SIG-M5 (cell line): ENCODE measurements at regions not wholly inside any gene's neighbourhood (a gene's known extent, or its start where the extent isn't known, plus 50 kb on each side); places are given as distances from the start of the nearest gene placed in this dataset.

ENCODE experiments used
- DNase-seq: peaks from one replicate; lab custom pipeline; 2025; lab: John Stamatoyannopoulos, UW

DNA sequence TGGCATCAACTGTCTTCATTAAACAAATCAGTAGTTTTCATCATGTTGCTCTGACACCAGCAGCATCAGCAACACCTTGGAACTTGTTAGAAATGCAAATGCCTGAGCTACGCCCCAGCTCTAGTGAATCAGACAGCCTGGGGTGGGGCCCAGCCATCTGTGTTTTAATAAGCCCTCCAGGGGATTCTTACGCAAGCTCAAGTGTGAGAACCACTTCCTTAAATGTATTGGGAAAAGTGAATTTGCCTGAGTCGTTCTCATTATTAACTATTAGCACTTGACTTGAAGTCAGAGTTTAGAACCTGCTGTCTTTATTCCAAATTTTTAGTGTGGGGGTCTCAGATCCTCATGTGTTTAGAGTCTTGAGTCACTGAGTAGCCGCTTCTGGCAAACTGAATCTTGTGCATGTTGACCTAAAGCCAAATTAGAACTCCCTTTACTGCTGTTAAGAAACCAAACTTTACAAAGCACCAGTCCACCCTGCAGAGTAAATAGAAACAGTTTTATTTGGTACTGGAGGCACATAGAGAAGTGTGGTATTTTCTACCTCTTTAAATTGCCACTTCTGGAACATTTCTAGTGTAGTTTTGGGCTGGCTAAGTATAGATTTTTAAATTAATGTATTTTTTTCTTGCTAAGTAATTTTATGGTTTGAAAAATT, 137.4 kb upstream of the COX10 start:
- DNase-seq = peak; percentile 67

- DNase-seq = no peak
Observed at GRCh38 chr17:13933441-13934276, 135.6 kb upstream of the COX10 start.

GRCh38 chr17:13939222-13939621, 130.1 kb upstream of the COX10 start:
- no peak for DNase-seq

DNA sequence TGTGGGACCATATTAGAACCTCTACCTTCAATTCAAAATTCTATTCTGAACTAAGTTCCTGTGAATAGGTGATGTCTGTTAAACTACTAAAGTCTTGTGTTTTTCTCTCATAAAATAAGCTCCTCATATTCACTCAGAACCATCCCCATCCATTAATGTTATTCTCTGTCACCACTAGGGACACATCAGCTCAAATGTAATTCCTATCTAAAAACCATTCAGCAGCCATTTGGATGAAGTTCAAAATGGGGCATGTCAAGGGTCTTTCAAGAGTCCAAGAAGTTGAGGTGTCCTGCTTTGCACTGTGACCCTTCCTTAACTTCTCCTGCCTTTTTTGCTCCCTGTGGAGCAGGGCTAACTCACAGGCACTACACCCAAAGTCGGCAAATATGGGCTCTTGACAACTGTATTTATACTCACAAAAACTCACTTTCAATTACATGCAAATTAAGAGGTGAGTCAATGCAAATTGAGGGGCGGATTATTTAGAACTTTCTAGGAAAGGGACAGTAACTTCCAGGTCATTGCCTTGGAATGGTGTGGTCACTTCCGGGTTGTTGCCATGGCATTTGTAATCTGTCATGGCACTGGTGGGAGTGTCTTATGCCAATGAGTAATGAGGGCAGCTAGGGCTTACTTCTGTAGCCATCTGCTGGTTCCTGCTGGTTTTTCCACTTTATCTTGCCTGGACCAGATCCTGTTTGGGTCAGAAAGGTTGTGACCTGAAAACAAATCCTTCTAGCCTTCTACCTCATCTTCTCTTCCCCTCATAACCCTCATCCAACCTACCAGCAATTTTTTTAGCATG, 128.2 kb upstream of the COX10 start:
- DNase-seq = no peak

- DNase-seq = no peak
Observed at GRCh38 chr17:13941781-13942180, 127.5 kb upstream of the COX10 start.

- DNase-seq = no peak
Observed at GRCh38 chr17:13943909-13944308, 125.4 kb upstream of the COX10 start.

DNA sequence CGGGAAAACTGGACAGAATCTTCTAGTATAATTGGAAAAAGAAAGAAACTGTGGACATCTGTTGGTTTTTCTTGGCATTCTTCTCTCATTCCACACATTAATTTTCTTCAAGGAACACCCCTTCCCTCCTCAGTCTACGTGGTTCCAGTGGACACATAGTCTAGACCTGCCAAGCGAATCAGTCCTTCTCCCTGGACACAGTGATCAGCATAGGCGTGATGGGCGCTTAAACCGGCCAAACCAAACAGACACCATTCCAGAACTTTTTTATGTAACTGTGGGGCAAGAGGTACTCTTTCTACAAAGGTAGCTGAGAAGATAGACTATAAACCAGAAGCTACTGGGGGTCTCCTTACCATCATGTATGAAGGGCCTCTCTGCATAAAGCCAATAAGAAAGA, 121.8 kb upstream of the COX10 start:
- no peak for DNase-seq

GRCh38 chr17:13952009-13952750, 117.1 kb upstream of the COX10 start:
- no peak for DNase-seq

- no peak for DNase-seq
Observed at GRCh38 chr17:13953841-13954240, 115.5 kb upstream of the COX10 start.

DNA sequence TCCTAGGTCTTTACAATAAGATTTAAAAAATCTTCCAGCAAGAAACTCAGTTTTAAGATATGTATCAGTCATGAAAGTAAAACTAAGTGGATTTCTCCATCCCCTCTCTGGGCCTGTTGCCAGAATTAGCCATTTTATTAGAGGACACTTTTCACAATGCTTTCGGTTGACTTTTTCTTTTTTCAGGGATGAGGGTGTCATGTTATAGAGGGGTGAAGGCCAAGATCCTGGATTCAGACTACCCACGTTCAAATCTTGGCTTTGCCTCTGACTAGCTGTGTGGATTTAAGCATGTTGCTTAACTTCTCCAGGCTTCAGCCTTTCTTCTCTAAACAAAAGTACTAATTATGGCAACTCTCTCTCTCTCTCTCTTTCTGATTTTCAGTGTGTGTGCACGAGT, 111.7 kb upstream of the COX10 start:
- no peak for DNase-seq

- DNase-seq = no peak
Observed at GRCh38 chr17:13958773-13959172, 110.5 kb upstream of the COX10 start.

- DNase-seq = no peak
Observed at GRCh38 chr17:13961265-13961664, 108.0 kb upstream of the COX10 start.

- no peak for DNase-seq
Observed at GRCh38 chr17:13962716-13963240, 106.5 kb upstream of the COX10 start.

DNA sequence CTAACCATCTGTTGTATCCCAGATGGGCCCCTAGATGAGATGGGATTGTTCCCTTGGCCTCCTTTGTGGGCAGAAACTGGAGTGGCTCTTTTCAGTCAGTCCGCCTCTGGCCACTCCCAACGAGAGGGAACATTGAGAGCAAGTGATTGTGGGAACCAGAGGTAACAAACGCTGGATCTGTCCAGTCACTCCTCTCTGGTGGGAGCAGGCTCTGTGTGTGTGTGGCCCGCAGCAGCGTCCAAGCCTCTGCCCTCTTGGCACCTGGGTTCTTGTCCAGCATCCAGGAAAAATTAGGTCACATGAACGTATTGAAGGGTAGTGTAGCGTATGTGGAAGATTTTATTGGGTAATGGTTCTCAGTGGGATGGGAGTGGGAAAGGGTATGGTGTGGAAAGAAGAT, 101.9 kb upstream of the COX10 start:
- no peak for DNase-seq

DNA sequence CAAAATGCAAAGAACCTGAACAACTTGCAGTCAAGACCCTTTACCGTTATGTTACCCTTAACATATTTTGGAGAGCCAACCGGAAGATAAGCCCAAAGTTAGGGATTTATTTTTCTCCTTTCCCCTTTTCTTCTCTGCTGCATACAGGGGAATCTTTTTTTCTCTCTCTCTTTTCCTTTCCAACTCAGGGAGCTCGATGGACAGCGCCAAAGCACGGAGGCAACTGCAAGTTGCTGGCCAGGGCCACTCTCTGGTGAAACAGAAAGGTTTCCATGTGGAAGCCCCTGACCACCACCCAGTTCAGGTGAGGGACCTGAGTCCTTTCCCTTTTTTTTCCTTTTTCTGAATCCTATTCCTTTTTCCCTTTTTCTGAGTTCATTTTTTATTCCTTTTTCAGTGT, 98.8 kb upstream of the COX10 start:
- no peak for DNase-seq

DNA sequence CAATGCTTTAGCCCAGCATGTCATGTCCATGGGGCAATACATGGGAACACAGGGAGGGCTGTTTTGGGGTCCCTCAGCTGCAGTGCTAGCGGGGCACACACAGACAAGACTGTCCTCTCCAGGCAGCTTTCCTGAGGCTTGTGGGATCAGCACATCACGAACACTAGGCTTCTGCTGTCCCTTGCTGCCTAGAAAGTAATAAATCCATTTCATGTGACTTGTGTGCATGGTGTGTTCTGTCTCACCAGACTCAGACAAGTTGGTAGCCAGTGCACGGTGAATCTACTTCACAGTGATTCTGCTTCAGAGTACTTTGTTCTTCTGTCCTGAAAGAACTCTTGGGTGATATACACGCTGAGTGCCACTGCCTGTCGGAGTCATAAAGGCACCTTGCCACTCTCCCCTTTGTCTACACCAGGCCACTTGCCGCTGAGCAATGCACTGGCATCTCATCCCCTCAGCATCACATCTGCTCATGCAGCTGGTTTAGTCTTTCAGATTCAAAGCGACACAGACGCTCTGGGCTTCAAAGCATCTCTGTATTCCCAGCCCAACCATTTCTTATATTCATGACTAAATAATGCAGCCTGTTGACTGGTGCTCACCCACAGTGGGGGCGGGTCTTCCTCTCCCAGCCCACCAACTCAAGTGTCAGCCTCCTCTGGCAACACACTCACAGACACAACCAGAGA, 95.2 kb upstream of the COX10 start:
- DNase-seq = no peak

- no peak for DNase-seq
Observed at GRCh38 chr17:13977837-13978236, 91.5 kb upstream of the COX10 start.

DNA sequence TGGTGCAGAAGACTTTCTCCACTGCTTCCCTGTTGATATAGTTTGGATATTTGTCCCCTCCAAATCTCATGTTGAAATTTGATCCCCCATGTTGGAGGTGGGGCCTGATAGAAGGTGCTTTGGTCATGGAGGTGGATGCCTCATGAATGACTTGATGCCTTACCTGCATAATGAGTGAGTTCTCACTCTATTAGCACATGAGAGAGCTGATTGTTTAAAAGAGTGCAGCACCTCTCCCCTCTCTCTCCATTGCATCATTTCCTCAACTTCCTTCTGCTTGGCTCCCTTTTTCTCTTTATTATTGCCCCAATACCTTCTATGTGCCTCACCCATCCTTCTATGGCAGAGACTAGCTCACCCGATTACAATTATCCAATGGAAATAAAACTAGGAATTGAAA, 90.8 kb upstream of the COX10 start:
- no peak for DNase-seq

GRCh38 chr17:13981881-13982280, 87.4 kb upstream of the COX10 start:
- no peak for DNase-seq

GRCh38 chr17:13984956-13985355, 84.3 kb upstream of the COX10 start:
- no peak for DNase-seq

DNA sequence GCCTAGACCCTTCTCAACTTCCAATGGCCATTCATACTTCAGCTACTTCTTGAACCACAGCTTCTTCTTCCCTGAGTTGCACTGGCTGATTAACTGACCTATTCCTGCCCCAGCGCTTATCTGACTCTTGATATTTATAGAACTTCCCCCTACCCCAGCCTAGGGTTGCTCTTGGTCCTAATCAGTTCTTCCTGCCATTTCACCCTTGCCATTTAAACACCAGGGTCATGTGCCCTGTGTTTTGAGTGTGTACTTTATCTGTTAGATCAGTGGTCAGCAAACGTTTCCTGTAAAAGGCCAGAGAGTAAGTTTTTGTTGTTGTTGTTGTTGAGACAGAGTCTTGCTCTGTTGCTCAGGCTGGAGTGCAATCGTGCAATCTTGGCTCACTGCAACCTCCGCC, 82.4 kb upstream of the COX10 start:
- no peak for DNase-seq
